ENCODE measurements at regions not wholly inside any gene's neighbourhood (a gene's known extent, or its start where the extent isn't known, plus 50 kb on each side); places are given as distances from the start of the nearest gene placed in this dataset.
A peak's percentile ranks its signal among the peaks of the same experiment; 100 is the strongest.

GRCh38 chr2:9099341-9099751 is 95.9 kb upstream of the MBOAT2 start (continued):
- TF ChIP-seq CUX1 (IDR thresholded peaks at IDR 0.05; ENCODE audit: insufficient replicate concordance, low read depth, low read length) (no peak), NKRF (conservative IDR thresholded peaks at IDR 0.05) (no peak), PKNOX1 (IDR thresholded peaks at IDR 0.05) (peak; percentile 70), RFX5 (IDR thresholded peaks at IDR 0.05; ENCODE audit: low read depth, low read length) (no peak), NRF1 (conservative IDR thresholded peaks at IDR 0.05; ENCODE audit: low read depth, low read length) (no peak), HDAC6 (IDR thresholded peaks at IDR 0.05; ENCODE audit: unreplicated experiment) (no peak), TCF7 (IDR thresholded peaks at IDR 0.05; ENCODE audit: borderline replicate concordance) (peak; percentile 73), IKZF2 (IDR thresholded peaks at IDR 0.05) (peak; percentile 63 to 78; a peak in 2 of 4 replicates), ATF7 (IDR thresholded peaks at IDR 0.05; ENCODE audit: low read depth) (peak; percentile 72; the same call in 1 of the 2 replicates), IKZF1 (conservative IDR thresholded peaks at IDR 0.05) (peak; percentile 46), ASH2L (IDR thresholded peaks at IDR 0.05; ENCODE audit: borderline replicate concordance, low read depth) (no peak), KAT2A (conservative IDR thresholded peaks at IDR 0.05; ENCODE audit: control insufficient read depth, low read depth, low read length) (no peak), CBX5 (IDR thresholded peaks at IDR 0.05; ENCODE audit: low read depth) (peak; percentile 54; the same call in 1 of the 2 replicates), RELB (IDR thresholded peaks at IDR 0.05; ENCODE audit: low read depth) (peak; percentile 85), ATF2 (IDR thresholded peaks at IDR 0.05; ENCODE audit: low read length) (peak; percentile 64; the same call in 1 of the 2 replicates), CHD2 (IDR thresholded peaks at IDR 0.05; ENCODE audit: borderline replicate concordance, low read depth, low read length) (peak; percentile 29; the same call in 1 of the 2 replicates), BHLHE40 (IDR thresholded peaks at IDR 0.05; ENCODE audit: borderline replicate concordance in 1 of 2, low read depth in 2 of 2, low read length in 1 of 2) (peak; percentile 69 to 80; a peak in 3 of 4 replicates), SMAD5 (IDR thresholded peaks at IDR 0.05; ENCODE audit: low read depth) (no peak), RB1 (IDR thresholded peaks at IDR 0.05; ENCODE audit: borderline replicate concordance) (no peak)
